COR-L47 (cell line): ENCODE measurements at regions not wholly inside any gene's neighbourhood (a gene's known extent, or its start where the extent isn't known, plus 50 kb on each side); places are given as distances from the start of the nearest gene placed in this dataset.
"Not testable (repeated sequence)": the region's sequence is repeated elsewhere in the genome, so short reads cannot be mapped to it uniquely, and the experiment has no call there.

Experiments
- DNase-seq: peaks from one replicate; lab custom pipeline; 2025; lab: John Stamatoyannopoulos, UW

DNA sequence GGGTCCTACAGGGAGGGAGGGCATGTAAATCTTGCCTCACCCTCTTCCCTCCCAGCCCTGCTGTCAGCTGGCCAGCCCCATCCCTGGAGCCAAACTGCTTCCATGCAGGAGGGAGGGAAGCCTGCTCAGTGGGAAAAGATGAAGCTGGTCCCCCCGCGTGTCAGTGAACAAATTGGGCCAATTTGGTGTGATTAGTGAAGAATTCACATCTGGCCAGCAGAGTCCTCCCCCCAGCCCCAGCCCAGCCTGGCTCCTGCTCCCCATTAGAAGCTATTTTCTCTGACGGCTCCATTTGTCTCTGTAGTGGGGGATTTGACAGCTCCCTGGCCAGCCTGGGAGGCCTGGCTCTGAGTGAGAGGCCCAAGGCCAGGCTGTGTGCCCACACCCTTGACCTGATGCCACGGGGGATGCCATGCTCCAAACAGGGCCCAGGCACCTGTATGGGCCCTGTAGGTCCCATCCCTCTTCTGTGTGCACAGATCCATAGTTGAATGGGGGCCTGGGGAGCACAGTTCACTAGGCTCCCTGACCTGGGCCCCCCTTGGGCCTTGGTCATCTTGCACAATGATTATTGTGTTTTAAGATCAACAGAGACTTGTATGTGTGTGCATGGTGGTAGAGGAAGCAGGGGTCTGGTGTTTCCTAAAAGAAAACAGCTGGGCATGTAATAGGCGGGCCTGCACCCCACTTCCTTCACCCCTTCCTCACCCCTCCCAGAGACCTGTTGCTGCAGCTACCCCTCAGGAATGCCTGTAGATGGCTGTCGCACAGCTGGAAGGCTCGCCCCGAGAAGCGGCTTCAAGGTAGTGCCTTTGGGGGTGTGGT, 50.7 kb upstream of the TAC4 start:
- DNase-seq = no peak

- DNase-seq = peak; percentile 44
Observed at GRCh38 chr17:49899191-49899485, 51.3 kb upstream of the TAC4 start.

- DNase-seq = no peak
Observed at GRCh38 chr17:49899588-49899987, 51.7 kb upstream of the TAC4 start.

DNA sequence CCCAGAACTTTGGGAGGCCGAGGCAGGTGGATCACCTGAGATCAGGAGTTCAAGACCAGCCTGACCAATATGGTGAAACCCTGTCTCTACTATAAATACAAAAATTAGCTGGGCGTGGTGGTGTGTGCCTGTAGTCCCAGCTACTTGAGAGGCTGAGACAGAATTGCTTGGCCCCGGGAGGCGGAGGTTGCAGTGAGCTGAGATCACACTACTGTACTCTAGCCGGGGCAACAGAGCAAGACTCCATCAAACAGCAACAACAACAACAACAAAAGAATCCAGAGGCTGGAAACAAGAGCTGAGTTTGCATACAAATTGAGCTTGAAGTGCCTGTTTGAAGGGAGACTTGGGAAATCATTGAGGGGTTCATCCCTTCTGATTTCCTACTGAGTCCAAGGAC, 52.9 kb upstream of the TAC4 start:
- DNase-seq = not testable (repeated sequence)

- DNase-seq = peak; percentile 68
Observed at GRCh38 chr17:49901460-49902331, 53.8 kb upstream of the TAC4 start.

DNA sequence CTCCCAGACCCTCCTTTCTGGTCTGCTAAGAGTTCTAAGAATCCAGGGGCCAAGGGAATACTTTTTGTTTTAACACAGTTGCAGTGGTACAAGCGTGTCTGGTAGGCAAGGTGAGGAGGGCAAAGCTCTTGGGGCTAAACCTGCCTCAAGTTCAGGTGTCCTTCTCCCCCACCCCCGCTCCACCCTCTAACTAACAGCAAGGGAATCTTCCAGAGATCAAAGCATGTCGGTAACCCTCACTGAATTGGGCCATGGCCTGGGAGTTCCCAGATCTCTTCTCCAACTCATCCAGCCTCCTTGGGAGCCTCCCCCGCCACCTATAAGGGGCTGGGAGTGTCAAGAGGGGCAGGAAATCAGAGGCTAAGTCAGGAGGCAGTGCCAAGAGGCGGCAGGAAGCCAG, 55.7 kb upstream of the TAC4 start:
- DNase-seq = no peak

- no peak for DNase-seq
Observed at GRCh38 chr17:49904893-49905292, 57.0 kb upstream of the TAC4 start.

DNA sequence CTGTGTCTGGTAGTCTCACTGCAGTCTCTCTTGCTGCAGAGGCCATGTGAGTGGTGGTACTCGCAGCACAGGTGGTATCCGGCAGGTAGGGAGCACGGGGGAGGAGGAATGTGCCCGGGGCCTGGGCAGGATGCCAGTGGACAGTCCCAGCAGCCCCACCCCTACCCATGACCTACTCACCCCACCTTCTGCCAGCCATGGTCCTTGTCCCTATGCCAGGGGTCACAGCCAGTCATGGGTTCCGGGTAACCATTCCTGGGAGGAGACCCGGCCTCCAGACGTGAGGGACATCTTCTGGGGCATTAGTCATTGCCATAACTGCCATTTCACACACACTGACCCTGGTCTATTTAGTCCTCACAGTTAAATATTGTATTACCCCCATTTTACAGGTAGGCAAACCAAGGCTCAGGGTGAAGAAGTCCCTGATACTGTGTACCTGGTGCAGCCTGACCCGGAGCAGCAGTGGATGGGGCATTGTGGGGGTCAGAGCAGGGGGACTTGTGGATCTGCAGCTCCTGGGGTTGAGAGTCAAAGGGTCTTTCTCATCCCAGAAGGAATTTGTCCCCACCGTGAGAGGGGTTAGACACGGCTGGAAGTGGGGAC, 58.8 kb upstream of the TAC4 start:
- DNase-seq = no peak

DNA sequence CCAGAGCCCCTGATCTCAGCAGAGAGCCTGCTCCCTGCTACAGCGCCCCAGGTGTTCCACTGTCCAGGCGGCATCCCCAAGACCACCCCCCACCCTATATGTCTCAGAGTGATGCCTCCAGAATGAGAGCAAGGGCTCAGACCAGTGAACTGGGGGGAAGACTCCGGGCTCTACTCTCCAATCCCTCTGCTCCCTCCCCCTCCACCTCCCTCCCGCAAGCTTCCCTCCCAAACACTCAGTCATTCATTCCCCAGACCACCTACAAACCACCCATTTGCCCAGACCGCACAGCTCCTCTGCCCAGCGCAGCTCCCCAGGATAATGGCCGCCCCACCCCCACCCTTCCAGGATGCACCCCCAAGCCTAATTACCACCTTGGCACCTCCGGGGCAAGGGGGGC, 59.4 kb upstream of the TAC4 start:
- no peak for DNase-seq

DNA sequence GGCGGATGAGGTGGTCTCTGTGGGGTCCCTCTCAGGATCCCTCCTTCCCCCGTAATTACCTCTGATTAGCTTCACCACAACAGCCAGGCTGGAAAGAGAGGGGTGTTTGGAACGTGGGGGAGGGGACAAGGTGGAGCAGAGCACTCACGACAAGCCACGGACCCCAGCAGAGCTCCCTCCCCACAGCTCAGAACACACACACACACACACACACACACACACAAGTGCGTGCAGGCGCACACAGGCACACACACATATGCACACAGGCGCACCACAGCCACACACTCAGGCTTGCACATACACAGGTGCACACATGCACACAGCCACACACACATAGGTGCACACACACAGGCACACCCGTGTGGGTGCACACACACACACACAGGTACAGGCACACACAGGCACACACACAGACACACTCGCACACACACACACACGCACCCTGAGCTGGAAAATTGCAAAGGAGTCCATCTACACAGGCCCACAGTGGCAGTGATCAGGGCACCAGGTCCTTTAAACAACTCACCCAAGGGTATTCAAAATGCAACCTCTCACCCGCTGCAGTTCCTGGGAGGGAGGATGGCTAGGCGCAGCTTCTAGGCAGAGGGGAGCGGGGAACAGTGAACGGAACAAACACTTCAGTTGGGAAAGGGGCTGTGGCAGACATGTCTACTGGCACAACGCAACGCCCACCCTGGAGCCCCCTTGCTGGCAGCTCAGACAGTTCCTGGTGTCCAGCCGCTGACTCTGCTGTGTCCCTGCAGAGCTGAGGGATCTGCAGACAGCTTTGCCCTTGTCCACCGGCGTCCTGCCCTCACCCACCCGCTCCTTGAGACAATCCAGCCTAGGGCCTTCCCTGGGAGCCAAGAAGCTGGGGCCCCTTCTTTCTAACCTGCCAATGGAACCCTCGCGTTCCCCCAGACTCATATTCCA, 59.9 kb upstream of the DLX4 start:
- no peak for DNase-seq

- DNase-seq = no peak
Observed at GRCh38 chr17:49910094-49910857, 58.7 kb upstream of the DLX4 start.

DNA sequence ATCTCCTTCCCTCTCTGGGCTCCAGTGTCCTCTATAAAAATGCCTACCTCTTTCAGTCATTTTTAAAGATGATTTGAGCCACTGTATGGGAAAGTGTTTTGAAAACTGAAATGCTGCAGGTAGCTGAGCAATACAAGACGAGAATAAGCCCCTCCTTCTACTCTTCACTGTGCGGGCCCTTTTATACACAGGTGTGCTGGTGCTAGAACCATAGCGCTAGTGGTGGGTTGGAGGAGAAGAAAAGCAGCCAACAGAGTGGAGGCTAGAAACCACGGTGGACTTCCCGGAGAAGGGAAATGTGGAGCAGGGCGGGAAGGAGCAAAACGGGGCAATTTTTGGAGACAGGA, 58.2 kb upstream of the DLX4 start:
- DNase-seq = no peak

DNA sequence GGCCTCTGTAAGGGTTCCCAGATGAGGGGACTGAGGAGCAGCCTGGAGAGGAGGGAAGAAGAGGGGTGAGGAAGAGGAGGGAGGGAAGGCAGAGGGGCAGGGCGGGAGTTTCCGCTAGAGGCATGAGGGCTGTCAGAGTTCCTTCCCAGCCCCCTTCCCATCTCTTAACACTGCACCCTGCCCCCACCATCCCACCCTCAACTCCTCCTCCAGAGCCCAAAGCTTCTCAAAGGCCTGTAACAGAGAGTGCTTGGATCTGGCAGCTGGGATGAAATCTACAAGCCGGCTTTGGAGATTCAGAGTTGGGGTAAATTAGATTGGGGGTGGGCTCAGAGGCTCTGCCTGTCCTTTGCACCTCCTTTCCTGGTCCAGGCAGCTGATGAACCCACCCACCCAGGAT, 57.3 kb upstream of the DLX4 start:
- DNase-seq = no peak

DNA sequence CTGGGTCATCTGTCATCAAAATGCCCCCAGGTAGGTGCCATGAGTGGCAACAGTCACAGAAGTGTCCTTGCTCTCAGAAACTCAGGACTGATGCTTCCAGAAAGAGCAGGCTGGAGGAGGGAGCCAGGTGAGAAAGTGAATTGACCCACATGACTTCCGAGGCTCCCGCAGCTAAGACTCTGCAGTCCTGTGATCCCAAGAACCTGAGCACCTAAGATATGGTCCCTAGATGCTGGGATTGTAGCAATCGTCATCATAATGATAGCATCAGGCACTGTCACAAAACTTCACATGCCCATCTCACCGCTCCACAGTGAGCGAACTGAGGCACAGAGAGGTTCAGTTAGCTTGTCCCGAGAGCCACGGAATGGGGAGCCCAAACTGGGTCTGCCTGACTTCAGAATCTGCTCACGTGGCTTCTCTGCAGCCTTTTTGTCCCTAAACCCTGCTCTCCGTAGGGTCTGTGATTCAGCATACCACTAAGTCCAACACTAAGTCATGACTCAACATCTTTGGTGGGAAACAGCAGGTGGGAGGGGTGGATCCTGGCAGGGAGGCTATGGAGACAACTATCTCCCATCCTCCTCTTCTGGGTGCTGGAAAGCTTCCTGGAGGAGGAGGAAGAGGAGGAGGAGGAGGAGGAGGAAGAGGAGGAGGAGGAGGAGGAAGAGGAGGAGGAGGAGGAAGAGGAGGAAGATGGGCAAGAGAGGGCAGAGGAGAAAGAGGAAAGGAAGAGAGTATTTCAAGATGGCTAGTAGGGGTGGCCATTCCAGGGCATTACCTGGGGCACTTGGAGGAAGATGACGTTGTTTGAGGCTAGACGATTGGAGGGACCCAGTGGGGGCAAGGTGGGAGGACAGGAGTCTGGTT, 55.5 kb upstream of the DLX4 start:
- DNase-seq = no peak

GRCh38 chr17:49914096-49914490, 54.9 kb upstream of the DLX4 start:
- peak; percentile 70 for DNase-seq

DNA sequence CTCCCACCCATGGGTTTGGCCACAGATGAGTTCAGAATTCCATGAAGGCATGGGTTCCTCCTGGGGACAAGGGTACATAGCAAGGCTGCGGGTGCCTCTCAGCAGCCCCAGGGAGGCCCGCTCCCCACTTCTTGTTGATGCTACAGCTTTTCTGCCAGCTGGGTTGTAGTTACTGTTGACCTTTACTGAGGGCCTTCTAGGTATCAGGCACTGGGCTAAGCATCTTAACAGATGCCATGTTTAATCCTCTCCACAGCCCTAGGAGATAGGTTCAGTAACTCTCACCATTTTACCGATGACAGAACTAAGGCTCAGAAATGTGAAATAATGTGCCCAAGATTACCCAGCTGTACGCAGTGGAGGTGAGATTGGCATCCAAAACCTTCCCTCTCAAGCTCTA, 54.3 kb upstream of the DLX4 start:
- DNase-seq = no peak

DNA sequence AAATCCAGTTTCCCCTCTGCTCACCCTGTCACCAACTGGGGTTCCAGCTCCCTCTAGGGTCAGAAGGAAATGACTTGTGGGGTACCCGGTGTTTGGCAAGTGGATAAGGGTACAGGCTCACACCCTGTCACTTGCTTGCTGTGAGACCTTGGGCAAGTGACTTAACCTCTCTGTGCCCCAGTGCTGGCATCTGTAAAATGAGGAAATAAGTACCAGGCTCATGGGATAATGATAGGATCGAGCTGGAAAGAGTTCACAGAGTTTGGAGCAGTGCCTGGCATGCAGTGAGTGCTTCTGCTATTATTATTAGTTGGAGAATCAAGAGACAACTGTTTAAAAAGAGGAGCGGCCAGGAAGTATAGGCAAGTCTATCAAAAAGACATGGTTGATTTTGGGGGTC, 53.7 kb upstream of the DLX4 start:
- DNase-seq = no peak

GRCh38 chr17:49915670-49916069, 53.3 kb upstream of the DLX4 start:
- DNase-seq = no peak

GRCh38 chr17:49916854-49917515, 52.0 kb upstream of the DLX4 start:
- DNase-seq = no peak

DNA sequence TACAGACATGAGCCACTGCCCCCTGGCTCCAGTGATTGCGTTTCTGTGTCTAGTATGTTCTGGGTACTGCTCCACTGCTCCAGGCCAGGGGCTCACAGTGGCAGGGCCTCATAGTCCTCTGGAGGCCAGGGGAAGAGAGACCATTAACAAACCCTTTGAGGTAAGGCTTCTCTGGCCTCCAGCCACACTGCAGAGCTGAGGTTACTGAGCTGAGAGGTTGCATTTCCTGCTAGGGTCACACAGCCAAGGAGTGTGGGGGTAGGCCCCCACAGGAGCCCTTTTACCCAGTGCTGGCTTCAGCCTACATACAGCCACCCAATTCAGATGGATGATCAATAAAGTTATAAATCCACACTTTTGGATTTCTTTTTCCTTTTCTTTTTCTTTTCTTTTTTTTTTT, 50.4 kb upstream of the DLX4 start:
- no peak for DNase-seq
